IPS-15b (cell line): ENCODE measurements at regions not wholly inside any gene's neighbourhood (a gene's known extent, or its start where the extent isn't known, plus 50 kb on each side); places are given as distances from the start of the nearest gene placed in this dataset.
"Not testable (repeated sequence)": the region's sequence is repeated elsewhere in the genome, so short reads cannot be mapped to it uniquely, and the experiment has no call there.

ENCODE experiments used
- H3K27me3 ChIP-seq: one replicate; pipeline ENCODE4 v1.6.1; 2013; ENCODE audit warnings: low read length; ENCODE audit not compliant: control insufficient read depth, insufficient read depth
- H3K36me3 ChIP-seq: one replicate; pipeline ENCODE4 v1.6.1; 2013; ENCODE audit warnings: low read length; ENCODE audit not compliant: control insufficient read depth, insufficient read depth
- H3K4me1 ChIP-seq: one replicate; pipeline ENCODE4 v1.6.1; 2013; ENCODE audit warnings: mild to moderate bottlenecking, low read length; ENCODE audit not compliant: control insufficient read depth, insufficient read depth
- H3K4me3 ChIP-seq: one replicate; pipeline ENCODE4 v1.5.1; 2013; ENCODE audit warnings: low read depth, low read length
- H3K9ac ChIP-seq: one replicate; pipeline ENCODE4 v1.6.1; 2013; ENCODE audit warnings: low read depth, mild to moderate bottlenecking, low read length
- H3K9me3 ChIP-seq: one replicate; pipeline ENCODE4 v1.6.1; 2013; ENCODE audit warnings: mild to moderate bottlenecking, low read length; ENCODE audit not compliant: control insufficient read depth, insufficient read depth

GRCh38 chr3:11739706-11740105 lies 96.0 kb upstream of the VGLL4 start:
- H3K36me3 ChIP-seq, result no peaks in the 10 kb centered on the region
- no peak overlapping the region for H3K9ac ChIP-seq
- no peaks in the 10 kb centered on the region for H3K27me3 ChIP-seq
- H3K9me3 ChIP-seq, result no peaks in the 10 kb centered on the region
- no peaks in the 10 kb centered on the region for H3K4me1 ChIP-seq
- H3K4me3 ChIP-seq, result no peak overlapping the region

GRCh38 chr3:11739123-11739522 lies 95.4 kb upstream of the VGLL4 start:
- Histone ChIP-seq H3K27me3 (no peaks in the 10 kb centered on the region), H3K4me3 (no peak overlapping the region), H3K36me3 (no peaks in the 10 kb centered on the region), H3K4me1 (no peaks in the 10 kb centered on the region), H3K9ac (no peak overlapping the region), H3K9me3 (no peaks in the 10 kb centered on the region)

- H3K9me3 ChIP-seq, result no peaks in the 10 kb centered on the region
- H3K9ac ChIP-seq, result no peak overlapping the region
- H3K4me3 ChIP-seq, result no peak overlapping the region
- H3K27me3 ChIP-seq, result no peaks in the 10 kb centered on the region
- no peaks in the 10 kb centered on the region for H3K4me1 ChIP-seq
- no peaks in the 10 kb centered on the region for H3K36me3 ChIP-seq
Observed at GRCh38 chr3:11737742-11738141, 94.0 kb upstream of the VGLL4 start.

- H3K4me1 ChIP-seq, result no peaks in the 10 kb centered on the region
- H3K9ac ChIP-seq, result no peak overlapping the region
Observed at GRCh38 chr3:11736136-11736833, 92.6 kb upstream of the VGLL4 start.

GRCh38 chr3:11735638-11736037 lies 91.9 kb upstream of the VGLL4 start:
- Histone ChIP-seq H3K9ac (no peak overlapping the region), H3K9me3 (no peaks in the 10 kb centered on the region), H3K36me3 (no peaks in the 10 kb centered on the region), H3K27me3 (no peaks in the 10 kb centered on the region), H3K4me3 (no peak overlapping the region), H3K4me1 (no peaks in the 10 kb centered on the region)

More at GRCh38 chr3:11736136-11736833, 92.6 kb upstream of the VGLL4 start:
- Histone ChIP-seq H3K36me3 (no peaks in the 10 kb centered on the region), H3K27me3 (no peaks in the 10 kb centered on the region), H3K4me3 (no peak overlapping the region), H3K9me3 (no peaks in the 10 kb centered on the region)

- not testable (repeated sequence) for H3K27me3 ChIP-seq, H3K36me3 ChIP-seq, H3K4me3 ChIP-seq, H3K9ac ChIP-seq, H3K4me1 ChIP-seq, H3K9me3 ChIP-seq
Observed at GRCh38 chr3:11735111-11735510, 91.4 kb upstream of the VGLL4 start.

- no peaks in the 10 kb centered on the region for H3K36me3 ChIP-seq
- no peaks in the 10 kb centered on the region for H3K9me3 ChIP-seq
- no peaks in the 10 kb centered on the region for H3K27me3 ChIP-seq
- no peak overlapping the region for H3K9ac ChIP-seq
- H3K4me1 ChIP-seq, result no peaks in the 10 kb centered on the region
- H3K4me3 ChIP-seq, result no peak overlapping the region
Observed at GRCh38 chr3:11733914-11734313, 90.2 kb upstream of the VGLL4 start.

GRCh38 chr3:11727207-11727606 lies 83.5 kb upstream of the VGLL4 start:
- Histone ChIP-seq H3K4me1 (no peaks in the 10 kb centered on the region), H3K4me3 (no peak overlapping the region), H3K9me3 (no peaks in the 10 kb centered on the region), H3K9ac (no peak overlapping the region), H3K27me3 (no peaks in the 10 kb centered on the region), H3K36me3 (no peaks in the 10 kb centered on the region)

GRCh38 chr3:11726146-11726545 lies 82.4 kb upstream of the VGLL4 start:
- Histone ChIP-seq H3K27me3 (peaks cover 10% of the 10 kb centered on the region), H3K9ac (no peak overlapping the region)

GRCh38 chr3:11725340-11725641 lies 81.6 kb upstream of the VGLL4 start:
- H3K9ac ChIP-seq, H3K4me1 ChIP-seq, H3K9me3 ChIP-seq, H3K4me3 ChIP-seq, H3K36me3 ChIP-seq, H3K27me3 ChIP-seq: not testable (repeated sequence)

More at GRCh38 chr3:11726146-11726545, 82.4 kb upstream of the VGLL4 start:
- Histone ChIP-seq H3K4me1 (peaks cover under 1% of the 10 kb centered on the region), H3K9me3 (no peaks in the 10 kb centered on the region), H3K36me3 (no peaks in the 10 kb centered on the region), H3K4me3 (no peak overlapping the region)

GRCh38 chr3:11724615-11725339 lies 81.1 kb upstream of the VGLL4 start:
- H3K4me1 ChIP-seq, result peaks cover 4% of the 10 kb centered on the region
- no peaks in the 10 kb centered on the region for H3K9me3 ChIP-seq
- peaks cover 10% of the 10 kb centered on the region for H3K27me3 ChIP-seq
- no peaks in the 10 kb centered on the region for H3K36me3 ChIP-seq
- H3K9ac ChIP-seq, result no peak overlapping the region
- H3K4me3 ChIP-seq, result no peak overlapping the region

GRCh38 chr3:11721479-11721878 lies 77.8 kb upstream of the VGLL4 start:
- H3K36me3 ChIP-seq, result no peaks in the 10 kb centered on the region
- peaks cover 10% of the 10 kb centered on the region for H3K4me1 ChIP-seq
- H3K4me3 ChIP-seq, result no peak overlapping the region
- peaks cover 14% of the 10 kb centered on the region for H3K27me3 ChIP-seq
- no peaks in the 10 kb centered on the region for H3K9me3 ChIP-seq
- H3K9ac ChIP-seq, result no peak overlapping the region
